SIG-M5 treated with dmso at 0.1 percent for 504 hours (cell line): ENCODE measurements at regions not wholly inside any gene's neighbourhood (a gene's known extent, or its start where the extent isn't known, plus 50 kb on each side); places are given as distances from the start of the nearest gene placed in this dataset.
"Not testable (repeated sequence)": the region's sequence is repeated elsewhere in the genome, so short reads cannot be mapped to it uniquely, and the experiment has no call there.

Source experiments
- DNase-seq: peaks from one replicate; lab custom pipeline; 2025; ENCODE audit not compliant: unreplicated experiment; lab: John Stamatoyannopoulos, UW

GRCh38 chr3:94401466-94401865 is 338.6 kb downstream of the NSUN3 start:
- DNase-seq = no peak

GRCh38 chr3:94402126-94402525 is 339.3 kb downstream of the NSUN3 start:
- DNase-seq = no peak

DNA sequence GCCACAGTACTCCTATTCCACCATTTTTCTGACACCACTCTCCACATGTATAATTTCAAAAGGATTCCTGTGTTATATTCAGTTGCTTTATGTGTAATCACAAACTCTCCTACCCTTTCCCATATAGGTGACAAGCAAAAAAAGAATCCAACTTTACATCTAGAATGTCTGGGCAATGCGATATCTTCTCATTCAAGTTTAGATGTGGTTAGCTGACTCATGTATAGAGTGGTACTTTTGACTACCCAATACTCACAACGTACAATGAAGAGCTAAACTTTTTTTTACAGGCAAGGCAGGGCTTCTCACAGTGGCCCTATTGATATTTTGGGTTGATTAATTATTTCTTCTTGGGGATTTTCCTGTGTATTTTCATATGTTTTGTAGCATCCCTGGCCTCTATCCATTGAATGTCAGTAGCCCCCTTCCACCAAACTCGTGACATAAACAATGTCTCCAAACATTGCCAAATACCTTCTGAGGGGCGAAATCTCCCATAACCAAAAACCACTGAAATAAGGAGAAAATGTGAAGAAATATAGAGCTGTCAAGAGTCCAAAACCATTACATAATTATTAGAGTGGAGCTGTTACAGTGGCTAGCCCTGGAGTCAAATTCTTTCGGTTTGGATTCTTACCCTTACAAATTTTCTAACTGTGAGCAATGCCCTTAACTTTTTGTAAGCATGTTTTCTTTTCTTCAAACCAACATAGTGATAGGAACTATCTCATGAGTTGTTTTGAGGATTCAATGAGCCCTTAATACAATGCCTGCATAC is 342.6 kb downstream of the NSUN3 start:
- DNase-seq = no peak

GRCh38 chr3:94406595-94406994 is 343.7 kb downstream of the NSUN3 start:
- DNase-seq = no peak

GRCh38 chr3:94412936-94413335 is 350.1 kb downstream of the NSUN3 start:
- not testable (repeated sequence) for DNase-seq

DNA sequence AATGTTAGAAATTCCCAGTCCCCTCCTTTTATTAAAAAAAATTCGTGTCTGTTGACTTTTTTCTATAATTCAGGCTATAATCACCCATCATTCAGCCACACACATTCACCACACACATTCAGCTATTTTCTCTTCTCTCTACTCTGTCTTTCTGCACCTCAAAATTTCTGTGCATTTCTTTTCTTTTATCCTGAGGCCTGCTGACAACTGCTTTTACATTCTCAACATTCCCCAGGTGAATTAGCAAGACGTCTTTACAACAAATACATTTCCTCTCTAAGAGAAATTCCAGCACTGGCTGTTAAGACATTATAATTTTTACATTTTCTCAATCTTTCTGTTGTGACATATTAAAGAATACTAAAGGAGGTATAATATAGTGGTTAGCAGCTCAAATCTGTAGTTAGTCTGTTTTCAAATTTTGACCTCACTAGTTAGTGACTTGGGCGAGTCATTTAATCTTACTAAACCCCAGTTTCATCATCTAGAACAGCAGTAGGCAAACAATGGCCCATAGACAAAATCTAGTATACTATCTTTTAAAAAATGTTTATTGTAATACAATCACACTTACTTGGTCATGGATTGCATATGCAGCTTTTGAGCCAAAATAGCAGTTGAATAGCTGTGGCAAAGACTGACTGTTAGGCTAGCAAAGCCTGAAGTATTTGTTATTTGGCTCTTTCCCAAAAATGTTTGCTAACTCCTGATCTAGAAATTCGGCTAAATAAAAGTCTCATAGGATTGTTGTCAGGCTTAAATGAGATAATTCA is 350.7 kb downstream of the NSUN3 start:
- no peak for DNase-seq

GRCh38 chr3:94414418-94414817 is 351.6 kb downstream of the NSUN3 start:
- DNase-seq = no peak

DNA sequence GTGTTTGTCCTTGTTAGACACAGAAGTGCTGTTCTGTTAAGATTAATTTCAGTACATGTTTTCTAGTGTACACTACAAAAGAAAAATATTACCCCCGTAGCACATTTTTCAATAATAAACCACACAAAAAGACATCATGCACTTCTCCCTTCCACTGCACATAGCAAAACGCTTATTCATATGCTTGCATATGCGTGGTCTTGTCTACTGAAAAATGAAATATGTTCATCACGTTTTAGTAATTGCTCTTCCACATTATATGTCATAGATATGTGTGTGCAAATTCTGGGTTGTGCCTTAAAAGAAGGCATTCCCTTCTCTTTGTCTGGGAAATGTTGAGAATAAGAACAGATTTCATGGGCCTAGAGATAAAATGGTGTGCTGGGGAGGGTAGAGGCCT is 353.9 kb downstream of the NSUN3 start:
- DNase-seq = no peak

DNA sequence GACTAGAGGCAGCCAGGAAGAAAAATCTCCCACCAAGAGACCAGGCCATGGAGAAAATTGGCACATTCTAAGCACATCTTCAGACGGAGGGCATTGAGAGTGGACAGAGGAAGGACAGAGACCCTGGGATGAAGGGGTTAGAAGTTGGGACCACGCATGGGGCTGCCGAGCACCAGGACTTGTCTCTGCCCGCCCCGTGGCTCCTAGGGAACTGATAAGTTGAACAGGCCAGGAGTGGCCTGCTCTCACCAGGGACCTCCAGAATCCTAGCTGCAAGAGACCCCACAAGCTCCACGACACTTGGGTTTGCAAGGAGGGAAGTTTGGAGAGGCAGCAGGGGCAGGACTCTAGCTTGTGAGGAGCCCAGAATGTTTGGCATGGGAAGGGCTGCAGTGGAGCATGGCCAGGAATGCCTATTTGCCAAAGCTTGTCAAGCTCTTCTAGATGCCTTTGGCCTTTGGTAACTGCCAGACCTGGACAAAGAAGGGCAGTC is 355.1 kb downstream of the NSUN3 start:
- no peak for DNase-seq

DNA sequence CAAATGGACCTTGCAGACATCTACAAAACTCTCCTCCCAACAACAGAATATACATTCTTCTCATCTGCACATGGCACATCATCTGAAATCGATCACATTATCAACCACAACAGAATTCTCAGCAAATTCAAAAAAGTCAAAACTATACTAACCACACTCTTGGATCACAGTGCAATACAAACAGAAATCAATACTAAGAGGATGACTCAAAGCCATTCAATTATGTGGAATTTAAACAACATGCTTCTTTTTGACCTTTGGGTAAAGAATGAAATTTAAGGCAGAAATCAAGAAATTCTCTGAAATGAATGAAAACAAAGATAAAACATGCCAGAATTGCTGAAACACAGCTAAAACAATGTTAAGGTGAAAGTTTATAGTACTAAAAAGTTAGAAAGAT is 358.1 kb downstream of the NSUN3 start:
- DNase-seq = no peak

DNA sequence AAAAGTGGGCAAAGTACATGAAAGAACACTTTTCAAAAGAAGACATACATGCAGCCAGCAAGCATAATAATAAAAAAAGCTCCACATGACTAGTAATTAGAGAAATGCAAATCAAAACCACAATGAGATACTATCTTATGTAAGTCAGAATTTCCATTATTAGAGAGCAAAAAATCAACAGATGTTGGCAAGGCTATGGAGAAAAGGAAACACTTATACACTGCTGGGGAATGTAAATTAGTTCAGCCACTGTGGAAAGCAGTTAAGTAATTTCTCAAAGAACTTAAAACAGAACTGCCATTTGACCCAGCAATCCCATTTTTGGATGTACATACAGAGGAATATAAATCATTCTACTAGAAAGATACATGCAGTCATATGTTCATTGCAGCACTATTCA is 360.7 kb downstream of the NSUN3 start:
- no peak for DNase-seq

GRCh38 chr3:94429517-94429916 is 366.7 kb downstream of the NSUN3 start:
- DNase-seq = no peak

DNA sequence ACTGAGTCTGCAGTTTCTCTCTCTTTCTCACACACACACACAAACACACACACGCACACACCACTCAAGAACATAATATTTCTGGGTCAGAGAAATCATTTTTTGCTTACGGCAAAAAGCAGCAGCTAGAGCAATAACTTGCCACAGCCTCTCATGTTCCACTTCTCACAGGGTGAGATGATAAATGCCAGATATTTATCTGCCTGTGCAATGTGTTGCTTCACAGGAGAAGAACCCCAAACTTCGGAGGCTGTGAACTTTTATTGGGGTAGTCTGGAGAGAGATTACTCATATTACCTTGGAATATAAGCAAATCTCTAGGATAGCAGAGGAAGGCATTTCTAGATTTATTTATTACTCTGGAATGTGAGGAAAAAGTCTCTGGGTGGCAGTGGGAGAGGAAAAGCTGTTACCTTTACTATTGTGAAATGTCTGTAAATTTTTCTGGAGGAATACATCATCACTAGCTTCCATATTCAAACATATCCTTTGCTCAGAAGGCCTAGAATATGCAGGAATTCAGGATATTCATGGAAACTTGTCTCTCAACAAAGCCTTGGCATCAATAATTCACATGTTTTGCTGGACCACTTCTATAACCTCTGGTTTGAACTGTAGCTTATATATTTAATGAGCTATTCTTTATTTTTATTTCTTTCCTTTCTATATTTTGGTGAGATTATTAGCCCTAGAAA is 369.2 kb downstream of the NSUN3 start:
- no peak for DNase-seq

GRCh38 chr3:94433811-94434210 is 370.9 kb downstream of the NSUN3 start:
- DNase-seq = no peak

DNA sequence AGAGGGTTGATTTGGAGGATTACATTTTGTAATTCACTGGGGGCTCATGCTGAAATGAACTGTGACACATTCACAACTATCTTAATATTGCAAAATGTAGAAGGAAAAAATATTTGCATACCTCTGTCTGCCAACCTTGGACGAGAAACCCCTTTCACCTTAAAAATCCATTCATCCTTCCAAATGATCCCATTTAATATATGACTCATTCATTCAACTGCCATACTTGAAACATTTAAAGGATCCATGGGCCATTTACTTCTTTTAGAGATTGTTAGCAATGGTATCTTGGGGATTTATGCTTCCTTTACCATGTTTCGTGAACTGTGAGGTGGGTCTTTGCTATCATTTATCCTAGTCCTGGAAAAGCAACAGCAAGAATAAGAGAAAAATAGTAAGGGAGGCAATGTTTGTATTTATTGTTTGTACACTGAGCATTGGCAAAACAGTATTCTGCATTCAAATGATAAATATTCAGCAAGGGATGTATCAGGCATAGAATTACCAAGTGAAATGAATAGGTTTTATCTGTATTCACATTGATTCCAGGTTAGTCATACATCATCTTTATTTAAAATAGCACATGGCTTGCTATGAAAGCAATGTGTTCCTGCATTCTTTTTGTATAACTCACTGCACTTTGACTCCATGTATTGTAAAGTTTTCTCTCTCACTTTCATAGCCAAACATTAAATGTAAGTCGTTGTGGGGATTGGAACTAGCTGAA is 378.1 kb downstream of the NSUN3 start:
- DNase-seq = no peak

DNA sequence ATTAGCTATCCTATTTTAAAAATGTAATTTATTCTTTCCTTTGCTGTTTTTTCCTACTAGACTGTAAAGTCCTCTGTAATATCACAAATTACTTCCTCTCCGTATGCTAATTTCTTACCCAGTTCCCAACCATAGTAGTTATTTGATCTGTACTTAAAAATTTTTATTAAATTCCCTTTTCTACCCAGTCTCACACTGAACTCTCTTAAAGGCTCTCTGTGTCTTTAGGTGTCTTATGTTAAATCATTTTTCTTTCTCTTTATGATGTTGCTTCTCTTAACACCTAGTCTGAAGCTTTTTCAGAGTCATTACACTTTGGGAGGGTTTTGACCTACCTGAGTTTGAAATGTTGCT is 378.6 kb downstream of the NSUN3 start:
- no peak for DNase-seq

DNA sequence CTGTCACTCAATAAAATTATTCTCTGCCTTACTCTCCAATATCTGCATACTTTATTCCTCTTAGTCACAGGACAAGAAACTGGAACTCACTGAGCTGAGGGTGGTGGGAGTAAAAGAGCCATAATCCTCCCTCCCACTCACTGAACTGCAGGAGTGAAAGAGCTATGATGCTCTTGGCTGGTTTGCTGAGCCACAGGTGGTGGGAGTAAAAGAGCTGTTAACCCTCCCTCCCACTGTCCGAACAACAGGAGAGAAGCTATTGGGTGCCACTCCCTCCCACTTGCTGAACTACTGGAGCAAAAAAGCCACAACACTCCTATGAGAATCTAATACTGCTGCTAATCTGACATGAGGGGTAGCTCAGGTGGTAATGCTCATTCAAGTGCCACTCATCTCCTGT is 391.0 kb downstream of the NSUN3 start:
- no peak for DNase-seq

GRCh38 chr3:94459167-94459566 is 396.3 kb downstream of the NSUN3 start:
- DNase-seq = no peak

GRCh38 chr3:94460931-94461330 is 398.1 kb downstream of the NSUN3 start:
- no peak for DNase-seq

DNA sequence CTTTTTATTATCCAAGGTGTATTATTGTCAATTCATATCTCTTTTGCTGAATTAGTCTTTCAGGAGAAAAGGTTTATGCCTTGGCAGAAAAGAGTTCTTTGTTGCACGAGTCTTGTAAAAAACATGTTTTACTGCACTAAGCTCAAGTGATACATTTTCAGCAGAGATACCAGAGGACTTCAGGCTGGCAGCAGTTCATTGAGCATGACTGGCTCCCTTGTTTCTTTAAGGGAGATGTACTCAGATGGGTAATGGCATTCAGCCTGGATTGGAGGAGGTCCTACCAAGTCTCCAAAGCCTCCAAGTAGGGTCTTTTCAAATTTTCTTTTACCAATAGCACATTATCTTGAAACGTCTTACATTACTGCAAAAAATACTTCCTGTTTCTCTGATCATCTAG is 400.1 kb downstream of the NSUN3 start:
- DNase-seq = no peak

DNA sequence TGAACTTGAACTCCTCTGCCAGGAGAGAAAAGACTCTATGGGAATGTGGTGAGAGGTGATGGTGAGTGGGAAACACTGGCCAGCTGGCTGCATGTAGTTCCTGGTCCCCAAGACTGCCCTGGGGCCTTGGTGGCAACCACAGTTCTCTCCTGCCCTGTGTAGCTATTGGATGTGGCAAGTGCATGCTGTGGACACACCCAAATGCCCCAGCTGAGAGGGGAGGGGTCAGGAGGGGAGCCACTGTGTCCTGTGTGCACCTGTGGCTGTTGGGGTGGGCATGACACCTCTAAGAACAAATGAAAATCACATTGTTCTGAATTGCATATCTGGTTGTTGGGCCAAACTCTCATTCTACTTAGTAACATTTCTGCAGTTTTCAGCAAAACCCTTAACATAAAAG is 409.6 kb downstream of the NSUN3 start:
- no peak for DNase-seq
